GM13977 (cell line): ENCODE measurements at regions not wholly inside any gene's neighbourhood (a gene's known extent, or its start where the extent isn't known, plus 50 kb on each side); places are given as distances from the start of the nearest gene placed in this dataset.

Source experiments
- DNase-seq: peaks from one replicate; pipeline ENCODE4 v3.0.0; 2012; ENCODE audit warnings: low spot score
- CTCF ChIP-seq: IDR thresholded peaks from 2 replicates; pipeline ENCODE4 v1.5.1; 2012; ENCODE audit warnings: mild to moderate bottlenecking, control low read depth; ENCODE audit not compliant: insufficient read depth; ENCODE audit errors: extremely low read depth, missing control alignments
- in situ Hi-C: fragments of 300-500 bp; cut with MboI; formaldehyde crosslinking; loops from one replicate; pipeline ENCODE4 v1.12.0; 2022; ENCODE audit warnings: low sequenced_read_pairs, low pct_unique_long_range_greater_than_20kb, mixed read lengths, inconsistent platforms; ENCODE audit not compliant: unreplicated experiment

GRCh38 chr2:204268458-204268857 is 276.8 kb upstream of the PARD3B start:
- DNase-seq: no peak
- in situ Hi-C loops: no loop called here
- TF ChIP-seq CTCF: no peak

- in situ Hi-C loops: no loop called here
- DNase-seq: no peak
- TF ChIP-seq CTCF: no peak
Measured at GRCh38 chr2:204268971-204269370, 276.3 kb upstream of the PARD3B start.

GRCh38 chr2:204272089-204272488 is 273.2 kb upstream of the PARD3B start:
- in situ Hi-C loops: no loop called here
- TF ChIP-seq CTCF: no peak
- DNase-seq: no peak

GRCh38 chr2:204272610-204273287 is 272.5 kb upstream of the PARD3B start:
- TF ChIP-seq CTCF: no peak
- in situ Hi-C loops: no loop called here
- no peak for DNase-seq

- no peak for DNase-seq
- no peak for TF ChIP-seq CTCF
- in situ Hi-C loops: no loop called here
Measured at GRCh38 chr2:204274429-204274828, 270.8 kb upstream of the PARD3B start.

GRCh38 chr2:204274991-204275390 is 270.3 kb upstream of the PARD3B start:
- in situ Hi-C loops: no loop called here
- DNase-seq: no peak
- no peak for TF ChIP-seq CTCF
